Epithelial cell of esophagus (primary cell): ENCODE measurements at regions not wholly inside any gene's neighbourhood (a gene's known extent, or its start where the extent isn't known, plus 50 kb on each side); places are given as distances from the start of the nearest gene placed in this dataset.

Experiments used
- DNase-seq: peaks from one replicate; pipeline ENCODE4 v3.0.0; 2010; ENCODE audit warnings: low read depth
- H3K4me3 ChIP-seq: 2 replicates; pipeline ENCODE4 v1.5.1; 2011; ENCODE audit warnings: mild to moderate bottlenecking, low read length, control low read depth
- TF ChIP-seq, protein P1 (sequence below): IDR thresholded peaks from 2 replicates; pipeline ENCODE4 v1.5.1; 2011; ENCODE audit warnings: low read depth, mild to moderate bottlenecking, low read length, control low read depth, inconsistent platforms; ENCODE audit not compliant: insufficient read depth; ENCODE audit errors: missing control alignments

DNA sequence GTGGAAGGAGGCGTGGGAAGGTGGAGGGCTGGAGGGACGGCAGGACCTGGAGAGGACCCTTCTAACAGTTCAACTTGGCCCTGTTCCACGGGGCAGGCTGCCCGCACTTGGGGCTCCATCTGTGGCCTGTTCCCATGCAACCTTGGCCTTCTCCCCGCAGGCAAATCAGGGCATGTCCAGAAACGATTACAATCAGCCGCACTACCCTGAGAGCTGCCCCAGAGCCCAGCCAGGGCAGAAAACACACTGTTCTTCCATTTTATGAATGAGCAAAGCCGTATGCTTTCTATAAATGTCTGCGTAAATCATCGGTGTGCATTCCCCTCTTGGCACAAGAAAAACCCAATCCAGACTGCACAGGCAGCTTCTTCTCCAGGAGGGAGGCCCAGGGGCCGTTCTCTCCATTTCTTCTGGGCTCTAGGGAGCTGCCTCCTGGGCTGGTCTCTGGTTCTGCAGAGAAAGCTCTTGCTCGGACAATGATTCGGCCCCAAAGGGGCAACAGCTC lies 228.7 kb downstream of the SOX9 start:
- TF ChIP-seq, protein P1, sequence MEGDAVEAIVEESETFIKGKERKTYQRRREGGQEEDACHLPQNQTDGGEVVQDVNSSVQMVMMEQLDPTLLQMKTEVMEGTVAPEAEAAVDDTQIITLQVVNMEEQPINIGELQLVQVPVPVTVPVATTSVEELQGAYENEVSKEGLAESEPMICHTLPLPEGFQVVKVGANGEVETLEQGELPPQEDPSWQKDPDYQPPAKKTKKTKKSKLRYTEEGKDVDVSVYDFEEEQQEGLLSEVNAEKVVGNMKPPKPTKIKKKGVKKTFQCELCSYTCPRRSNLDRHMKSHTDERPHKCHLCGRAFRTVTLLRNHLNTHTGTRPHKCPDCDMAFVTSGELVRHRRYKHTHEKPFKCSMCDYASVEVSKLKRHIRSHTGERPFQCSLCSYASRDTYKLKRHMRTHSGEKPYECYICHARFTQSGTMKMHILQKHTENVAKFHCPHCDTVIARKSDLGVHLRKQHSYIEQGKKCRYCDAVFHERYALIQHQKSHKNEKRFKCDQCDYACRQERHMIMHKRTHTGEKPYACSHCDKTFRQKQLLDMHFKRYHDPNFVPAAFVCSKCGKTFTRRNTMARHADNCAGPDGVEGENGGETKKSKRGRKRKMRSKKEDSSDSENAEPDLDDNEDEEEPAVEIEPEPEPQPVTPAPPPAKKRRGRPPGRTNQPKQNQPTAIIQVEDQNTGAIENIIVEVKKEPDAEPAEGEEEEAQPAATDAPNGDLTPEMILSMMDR, result no peak
- DNase-seq, result peak; percentile 39
- no peak overlapping the region for H3K4me3 ChIP-seq

DNA sequence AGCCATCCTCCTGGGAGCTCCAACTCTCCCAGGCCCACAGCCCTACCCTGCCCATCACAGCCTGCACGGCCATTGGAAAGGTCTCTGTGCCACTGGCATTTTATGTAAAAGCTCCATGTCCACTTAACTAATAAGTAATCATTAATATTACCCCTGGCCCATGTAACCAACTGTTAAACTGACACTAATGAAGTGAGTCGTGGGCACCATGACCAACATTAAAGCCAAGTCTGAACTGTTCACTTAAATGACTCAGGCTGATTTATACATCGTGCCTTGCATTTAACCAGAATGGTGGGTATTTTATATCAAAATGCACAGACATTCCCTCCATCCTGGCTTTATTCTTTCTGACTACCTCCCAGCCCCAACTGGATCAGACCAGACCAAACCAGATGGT lies 229.3 kb downstream of the SOX9 start:
- DNase-seq, result peak; percentile 52
- TF ChIP-seq, protein P1, result no peak
- no peak overlapping the region for H3K4me3 ChIP-seq

DNA sequence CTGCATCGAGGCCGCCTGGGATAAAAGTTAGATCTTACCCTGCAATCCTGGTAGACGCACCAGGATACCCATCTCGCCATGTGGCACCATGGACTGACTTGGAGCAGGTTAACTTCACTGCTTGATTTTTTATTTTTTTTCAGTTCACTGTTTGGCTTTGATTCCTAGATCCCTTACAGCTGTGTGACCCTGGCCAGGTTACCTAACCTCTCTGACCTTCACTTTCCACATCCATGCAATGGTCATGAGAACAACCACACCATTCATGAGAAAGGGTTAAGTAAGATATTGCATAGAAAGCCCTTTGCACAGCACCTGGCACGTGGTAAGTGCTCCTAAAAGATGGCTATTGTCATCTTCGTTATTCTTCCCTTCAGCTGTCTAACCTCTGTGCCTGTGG lies 230.5 kb downstream of the SOX9 start:
- TF ChIP-seq, protein P1, result no peak
- H3K4me3 ChIP-seq, result no peak overlapping the region
- no peak for DNase-seq

DNA sequence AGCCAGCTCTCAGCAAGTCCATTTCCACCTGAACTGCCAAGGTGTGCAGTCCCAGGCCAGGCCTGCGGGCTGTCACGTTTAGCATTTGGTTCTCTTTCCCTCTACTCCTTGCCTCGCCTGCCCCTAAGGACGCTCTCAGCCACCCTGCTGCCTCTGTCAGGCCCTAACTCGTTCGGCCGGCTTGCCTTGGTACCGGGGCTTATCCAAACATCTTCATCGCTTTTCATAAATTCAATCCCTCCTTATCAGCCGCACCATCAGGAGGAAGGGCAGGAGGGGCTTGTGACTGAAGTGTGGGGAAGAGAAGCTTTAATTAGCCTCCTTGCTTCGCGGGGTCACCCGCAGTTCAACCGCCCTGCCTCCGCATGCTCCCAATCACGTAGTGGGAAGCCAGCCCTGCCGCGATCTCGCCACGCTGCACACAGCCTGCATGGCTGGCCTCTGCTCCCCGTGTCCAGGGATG lies 231.1 kb downstream of the SOX9 start:
- no peak overlapping the region for H3K4me3 ChIP-seq
- DNase-seq, result no peak
- TF ChIP-seq, protein P1, result no peak

DNA sequence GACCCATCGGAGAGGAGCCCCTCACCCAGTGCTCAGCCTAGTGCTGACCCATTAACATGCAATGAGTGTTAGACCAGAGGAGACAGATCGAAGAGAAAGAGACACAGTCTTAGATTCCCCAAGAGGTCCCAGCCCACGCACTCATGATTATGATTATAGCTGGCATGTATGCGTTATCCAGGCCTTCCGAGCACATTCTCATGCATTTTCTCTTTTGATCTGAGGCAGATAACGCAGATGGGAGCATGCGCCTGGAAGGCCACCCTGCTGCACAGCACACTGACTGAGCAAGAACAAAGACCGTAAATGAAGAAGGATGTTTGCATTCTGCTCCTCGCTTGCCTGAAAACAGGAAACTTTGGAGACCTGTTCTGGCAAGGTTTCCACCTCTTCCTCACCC lies 232.7 kb downstream of the SOX9 start:
- TF ChIP-seq, protein P1, result no peak
- no peak overlapping the region for H3K4me3 ChIP-seq
- no peak for DNase-seq

DNA sequence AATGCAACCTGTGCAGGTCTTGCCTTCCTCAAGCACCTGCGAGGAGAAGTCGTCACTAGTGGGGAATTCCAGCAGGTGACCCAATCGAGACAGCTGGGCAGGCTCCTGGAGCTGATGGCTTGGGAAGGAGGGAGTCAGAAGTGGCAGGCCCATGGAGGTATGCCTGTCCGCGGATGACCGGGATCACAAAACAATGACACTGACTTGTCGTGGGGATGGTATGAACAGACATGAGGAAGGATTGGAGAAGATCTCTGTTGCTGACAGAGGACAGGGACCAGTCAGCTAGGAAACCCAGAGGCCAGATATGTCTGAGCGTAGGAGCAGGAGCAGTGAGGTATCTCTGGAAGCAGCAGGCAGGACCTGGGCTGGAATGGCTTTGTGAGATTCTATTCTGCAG lies 233.3 kb downstream of the SOX9 start:
- TF ChIP-seq, protein P1, result no peak
- no peak overlapping the region for H3K4me3 ChIP-seq
- DNase-seq, result no peak

DNA sequence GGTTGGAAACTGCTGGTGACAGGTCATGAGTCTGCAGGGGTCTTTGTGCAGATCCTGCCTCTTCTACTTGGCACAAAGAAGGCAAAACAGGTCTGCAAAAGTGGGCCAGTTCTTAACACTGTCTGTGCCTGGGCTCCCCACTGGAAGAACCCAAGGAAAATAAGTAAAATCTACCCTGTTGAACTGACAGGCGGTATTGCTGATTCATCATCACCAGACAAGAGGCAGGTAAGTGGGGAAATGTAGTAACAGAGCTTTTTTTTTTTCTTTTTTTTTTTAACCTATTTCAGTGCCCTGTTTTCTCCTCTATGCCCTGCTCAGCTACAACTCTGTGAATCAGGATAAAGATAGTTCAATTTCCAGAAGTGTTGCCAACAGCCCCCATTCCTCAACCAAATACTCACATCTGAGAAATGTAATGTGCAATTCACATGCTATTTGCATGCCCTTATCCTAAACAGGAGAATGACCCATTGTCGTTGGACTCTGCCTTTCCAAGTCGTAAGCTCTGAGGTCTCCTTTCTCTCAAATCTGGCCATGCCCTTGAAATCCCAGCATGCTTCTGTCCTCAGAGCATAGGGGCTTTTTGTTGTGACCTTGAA lies 237.0 kb downstream of the SOX9 start:
- TF ChIP-seq, protein P1, result no peak
- no peak overlapping the region for H3K4me3 ChIP-seq
- peak; percentile 49 for DNase-seq
